Natural killer cell (primary cell): ENCODE measurements at regions not wholly inside any gene's neighbourhood (a gene's known extent, or its start where the extent isn't known, plus 50 kb on each side); places are given as distances from the start of the nearest gene placed in this dataset.

Experiments used
- ATAC-seq, 3 donors: fragments of 150-1000 bp in 2 of 3; fragments of 200-7000 bp in 1 of 3; cut with Tn5 transposase; 1 replicate in 1 of 3; 2 replicates in 2 of 3; pipeline ENCODE4 v1.10.0; 2021; ENCODE audit warnings: mild to moderate bottlenecking in 2 of 3, moderate library complexity in 2 of 3
- DNase-seq, 2 donors: peaks; one replicate each; pipeline versions ENCODE4 v3.0.0 to v3.0.0-alpha.2; 2013 to 2021; ENCODE audit warnings: mixed read lengths in 1 of 2
- H3K27ac ChIP-seq: one replicate; pipeline ENCODE4 v1.5.1; 2013; ENCODE audit warnings: mild to moderate bottlenecking, low read length
- H3K27me3 ChIP-seq: one replicate; pipeline ENCODE4 v1.6.1; 2013; ENCODE audit warnings: low read length; ENCODE audit not compliant: control insufficient read depth, insufficient read depth
- H3K36me3 ChIP-seq: one replicate; pipeline ENCODE4 v1.6.1; 2013; ENCODE audit warnings: low read length; ENCODE audit not compliant: control insufficient read depth, insufficient read depth
- H3K4me1 ChIP-seq: one replicate; pipeline ENCODE4 v1.6.1; 2013; ENCODE audit warnings: low read length; ENCODE audit not compliant: control insufficient read depth, insufficient read depth
- H3K4me3 ChIP-seq: one replicate; pipeline ENCODE4 v1.5.1; 2013; ENCODE audit warnings: low read length
- H3K9me3 ChIP-seq: one replicate; pipeline ENCODE4 v1.6.1; 2013; ENCODE audit warnings: low read length; ENCODE audit not compliant: control insufficient read depth, insufficient read depth
- H3K27ac Mint-ChIP-seq, 2 donors: one replicate each; pipeline ENCODE4 v1.8.0; 2022; ENCODE audit warnings: mild to moderate bottlenecking in 2 of 2, mixed read lengths in 2 of 2, moderate library complexity in 1 of 2
- H3K27me3 Mint-ChIP-seq, 2 donors: one replicate each; pipeline ENCODE4 v1.8.0; 2022; ENCODE audit warnings: low read depth in 2 of 2, mixed read lengths in 2 of 2
- H3K36me3 Mint-ChIP-seq: one replicate; pipeline ENCODE4 v1.8.0; 2022; ENCODE audit warnings: mixed read lengths
- H3K4me1 Mint-ChIP-seq, 2 donors: one replicate each; pipeline ENCODE4 v1.8.0; 2022; ENCODE audit warnings: mixed read lengths in 2 of 2
- H3K4me3 Mint-ChIP-seq: one replicate; pipeline ENCODE4 v1.8.0; 2022; ENCODE audit warnings: mild to moderate bottlenecking, moderate library complexity, mixed read lengths
- H3K9me3 Mint-ChIP-seq, 2 donors: one replicate each; pipeline ENCODE4 v1.8.0; 2022; ENCODE audit warnings: mixed read lengths in 2 of 2
- WGBS: methylation state at CpG from one replicate; pipeline ENCODE4 v1.1.7; 2013; ENCODE audit warnings: missing lambda C conversion rate; ENCODE audit not compliant: insufficient coverage; 5-methylcytosine and 5-hydroxymethylcytosine counted together
- intact Hi-C: fragments of 100-400 bp; cut with micrococcal nuclease; formaldehyde crosslinking; loops from one replicate; pipeline ENCODE4 v1.14.2; 2022
- TF ChIP-seq, protein P1 (sequence below): fragments of 200-600 bp; IDR thresholded peaks from one replicate; pipeline ENCODE4 v1.8.0; 2022; ENCODE audit warnings: antibody characterized with exemption

- no peaks in the 10 kb centered on the region for H3K27me3 Mint-ChIP-seq
- TF ChIP-seq, protein P1, sequence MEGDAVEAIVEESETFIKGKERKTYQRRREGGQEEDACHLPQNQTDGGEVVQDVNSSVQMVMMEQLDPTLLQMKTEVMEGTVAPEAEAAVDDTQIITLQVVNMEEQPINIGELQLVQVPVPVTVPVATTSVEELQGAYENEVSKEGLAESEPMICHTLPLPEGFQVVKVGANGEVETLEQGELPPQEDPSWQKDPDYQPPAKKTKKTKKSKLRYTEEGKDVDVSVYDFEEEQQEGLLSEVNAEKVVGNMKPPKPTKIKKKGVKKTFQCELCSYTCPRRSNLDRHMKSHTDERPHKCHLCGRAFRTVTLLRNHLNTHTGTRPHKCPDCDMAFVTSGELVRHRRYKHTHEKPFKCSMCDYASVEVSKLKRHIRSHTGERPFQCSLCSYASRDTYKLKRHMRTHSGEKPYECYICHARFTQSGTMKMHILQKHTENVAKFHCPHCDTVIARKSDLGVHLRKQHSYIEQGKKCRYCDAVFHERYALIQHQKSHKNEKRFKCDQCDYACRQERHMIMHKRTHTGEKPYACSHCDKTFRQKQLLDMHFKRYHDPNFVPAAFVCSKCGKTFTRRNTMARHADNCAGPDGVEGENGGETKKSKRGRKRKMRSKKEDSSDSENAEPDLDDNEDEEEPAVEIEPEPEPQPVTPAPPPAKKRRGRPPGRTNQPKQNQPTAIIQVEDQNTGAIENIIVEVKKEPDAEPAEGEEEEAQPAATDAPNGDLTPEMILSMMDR: no peak
- no peak for ATAC-seq
- no peak overlapping the region for H3K4me3 Mint-ChIP-seq
- H3K27ac Mint-ChIP-seq: no peak overlapping the region
- WGBS: 80% methylated on average over 5 of the region's 6 CpGs
- Histone ChIP-seq H3K36me3 (no peaks in the 10 kb centered on the region), H3K9me3 (peaks cover 5% of the 10 kb centered on the region), H3K27ac (no peak overlapping the region), H3K4me3 (no peak overlapping the region), H3K27me3 (no peaks in the 10 kb centered on the region), H3K4me1 (no peaks in the 10 kb centered on the region)
- intact Hi-C loops: no loop called here
- no peak for DNase-seq
- peaks cover 5 to 8% of the 10 kb centered on the region in 2 donors for H3K9me3 Mint-ChIP-seq
- no peaks in the 10 kb centered on the region for H3K4me1 Mint-ChIP-seq
- H3K36me3 Mint-ChIP-seq: no peaks in the 10 kb centered on the region
Observed at GRCh38 chr2:198916548-198917080, 541.1 kb downstream of the SATB2 start.

GRCh38 chr2:198913394-198914152 lies 544.2 kb downstream of the SATB2 start:
- Mint-ChIP-seq H3K4me3 (no peak overlapping the region), H3K9me3 (peaks cover 2 to 3% of the 10 kb centered on the region in 2 donors)

GRCh38 chr2:198909525-198910267 lies 548.0 kb downstream of the SATB2 start:
- ATAC-seq (no peak), DNase-seq (no peak)
- Mint-ChIP-seq H3K4me3 (no peak overlapping the region), H3K27me3 (no peaks in the 10 kb centered on the region), H3K36me3 (no peaks in the 10 kb centered on the region), H3K27ac (no peak overlapping the region), H3K4me1 (no peaks in the 10 kb centered on the region), H3K9me3 (peaks cover 2% of the 10 kb centered on the region in 2 donors)
- no peaks in the 10 kb centered on the region for H3K27me3 ChIP-seq
- H3K27ac ChIP-seq: no peak overlapping the region
- TF ChIP-seq, protein P1: no peak
- H3K4me1 ChIP-seq: no peaks in the 10 kb centered on the region
- intact Hi-C loops: no loop called here
- no peaks in the 10 kb centered on the region for H3K36me3 ChIP-seq
- H3K9me3 ChIP-seq: no peaks in the 10 kb centered on the region
- H3K4me3 ChIP-seq: no peak overlapping the region
- WGBS: 57% methylated on average over 1 of the region's 2 CpGs

More at GRCh38 chr2:198913394-198914152, 544.2 kb downstream of the SATB2 start:
- no peak overlapping the region for H3K27ac ChIP-seq
- no peaks in the 10 kb centered on the region for H3K36me3 Mint-ChIP-seq
- TF ChIP-seq, protein P1: no peak
- intact Hi-C loops: no loop called here
- H3K27ac Mint-ChIP-seq: no peak overlapping the region
- H3K9me3 ChIP-seq: no peaks in the 10 kb centered on the region
- no peaks in the 10 kb centered on the region for H3K4me1 ChIP-seq
- no peaks in the 10 kb centered on the region for H3K4me1 Mint-ChIP-seq
- H3K4me3 ChIP-seq: no peak overlapping the region
- ATAC-seq: no peak
- no peak for DNase-seq
- no peaks in the 10 kb centered on the region for H3K36me3 ChIP-seq
- H3K27me3 Mint-ChIP-seq: no peaks in the 10 kb centered on the region
- H3K27me3 ChIP-seq: no peaks in the 10 kb centered on the region
